ENCODE measurements at regions not wholly inside any gene's neighbourhood (a gene's known extent, or its start where the extent isn't known, plus 50 kb on each side); places are given as distances from the start of the nearest gene placed in this dataset.
"Not testable (repeated sequence)": the region's sequence is repeated elsewhere in the genome, so short reads cannot be mapped to it uniquely, and the experiment has no call there.

- Histone ChIP-seq H3K4me3 (no peak overlapping the region), H3K4me1 (replicated peaks in 1 of 2) (no peaks in the 10 kb centered on the region), H3K27ac (no peak overlapping the region)
- ATAC-seq (replicated peaks in 6 of 8): no peak
- 36 to 100% (median 96%) methylated on average over 1 to 5 of the region's 6 CpGs; no CpG with 5 or more reads in 1 of the 10 experiments for WGBS, 10 experiments
- in situ Hi-C loops (cut with MboI; ENCODE audit: low pct_unique_long_range_greater_than_20kb in 2 of 9, low sequenced_read_pairs in 9 of 9, unreplicated experiment in 9 of 9): no loop called here
These were observed 61.5 kb downstream of the PRSS23 start for GRCh38 chr11:86861810-86862209.

DNA sequence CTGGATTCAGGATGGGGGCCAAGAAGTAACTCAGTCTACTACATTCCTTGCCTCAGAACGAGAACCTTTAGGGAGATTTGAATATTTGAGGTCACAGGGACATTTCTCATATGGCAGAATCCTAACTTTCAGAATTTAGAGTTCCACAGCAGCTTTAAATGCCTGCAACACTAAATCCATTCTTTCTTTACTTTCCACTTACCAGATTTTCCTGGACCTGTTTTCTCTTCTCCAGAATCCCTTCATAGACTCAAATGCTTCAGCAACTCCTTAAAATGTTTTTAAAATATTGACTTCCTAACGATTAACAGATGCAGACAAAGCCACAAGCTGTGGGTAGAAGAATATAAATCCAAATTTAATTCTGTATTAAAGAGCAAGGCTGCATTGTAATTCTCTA is 63.1 kb downstream of the PRSS23 start:
- Histone ChIP-seq H3K27ac (no peak overlapping the region), H3K4me3 (no peak overlapping the region), H3K4me1 (replicated peaks in 1 of 2) (no peaks in the 10 kb centered on the region)
- in situ Hi-C loops (cut with MboI; ENCODE audit: low pct_unique_long_range_greater_than_20kb in 2 of 9, low sequenced_read_pairs in 9 of 9, unreplicated experiment in 9 of 9): no loop called here
- ATAC-seq (replicated peaks in 6 of 8): no peak
- 0 to 90% (median 4%) methylated on average over 1 to 2 of the region's 2 CpGs; no CpG with 5 or more reads in 2 of the 10 experiments for WGBS, 10 experiments

GRCh38 chr11:86865436-86865835 is 65.1 kb downstream of the PRSS23 start:
- in situ Hi-C loops (cut with MboI; ENCODE audit: low pct_unique_long_range_greater_than_20kb in 2 of 9, low sequenced_read_pairs in 9 of 9, unreplicated experiment in 9 of 9): no loop called here
- ATAC-seq (replicated peaks in 6 of 8): no peak
- 20 to 100% (median 80%) methylated on average over 1 of the region's 1 CpG; no CpG with 5 or more reads in 3 of the 10 experiments for WGBS, 10 experiments
- Histone ChIP-seq H3K27ac (no peak overlapping the region), H3K4me1 (replicated peaks in 1 of 2) (no peaks in the 10 kb centered on the region), H3K4me3 (no peak overlapping the region)

DNA sequence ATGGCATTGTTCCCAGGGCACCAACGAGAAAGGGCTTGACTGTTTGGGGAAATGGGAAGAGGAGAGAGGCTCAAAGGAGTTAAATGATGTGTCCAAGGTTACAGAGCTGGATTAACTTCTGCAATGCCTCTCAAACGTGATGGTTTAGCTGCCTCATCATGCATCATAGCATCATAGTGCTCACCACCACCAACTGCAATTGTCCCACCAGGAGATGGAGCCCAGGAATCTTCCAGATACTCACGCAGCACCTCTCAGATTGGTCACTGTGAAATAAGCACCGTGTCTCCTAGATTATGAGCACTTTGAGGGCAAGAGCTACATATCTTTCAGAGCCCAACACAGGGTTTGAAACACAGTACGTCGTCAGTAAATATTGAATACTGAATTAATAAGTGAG is 69.2 kb downstream of the PRSS23 start:
- WGBS, 10 experiments: 21 to 100% (median 63%) methylated on average over 2 to 6 of the region's 6 CpGs; no CpG with 5 or more reads in 3 of the 10 experiments
- ATAC-seq (replicated peaks in 6 of 8): peak in 2 of 8 experiments; percentile 25 to 42
- Histone ChIP-seq H3K4me3 (no peak overlapping the region), H3K27ac (no peak overlapping the region), H3K4me1 (replicated peaks in 1 of 2) (no peaks in the 10 kb centered on the region)
- in situ Hi-C loops (cut with MboI; ENCODE audit: low pct_unique_long_range_greater_than_20kb in 2 of 9, low sequenced_read_pairs in 9 of 9, unreplicated experiment in 9 of 9): no loop called here

DNA sequence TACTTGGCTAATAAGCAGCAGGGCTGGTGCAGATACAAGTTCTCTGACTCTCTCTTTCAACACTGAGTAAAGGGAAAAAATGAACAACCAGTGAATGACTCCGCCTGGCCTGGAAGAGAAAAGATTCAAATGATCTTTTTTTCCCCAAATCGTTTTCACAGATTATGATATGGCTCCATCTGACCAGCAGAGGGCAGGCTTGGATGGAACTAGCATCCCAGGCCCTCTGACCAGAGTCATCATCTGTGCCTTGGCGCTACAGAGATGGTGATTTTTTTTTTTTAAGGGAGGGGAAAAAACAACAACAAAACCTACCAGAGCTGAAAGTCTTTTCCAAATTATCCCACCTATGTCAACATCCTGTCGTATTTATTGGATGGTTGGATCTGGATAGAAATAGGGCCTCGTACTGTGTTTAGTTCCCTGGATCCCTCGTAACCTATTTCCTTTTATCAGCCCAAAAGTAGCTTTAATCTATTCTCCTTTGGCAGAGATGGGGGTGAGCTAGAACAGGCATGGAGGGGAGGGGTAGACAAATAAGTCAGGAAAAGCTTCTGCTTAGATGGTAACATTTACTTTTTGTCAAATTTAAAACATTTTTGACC is 69.7 kb downstream of the PRSS23 start:
- H3K27ac ChIP-seq: no peak overlapping the region
- in situ Hi-C loops (cut with MboI; ENCODE audit: low pct_unique_long_range_greater_than_20kb in 2 of 9, low sequenced_read_pairs in 9 of 9, unreplicated experiment in 9 of 9): loop anchor here in 1 of 9 experiments (10.0 kb wide), 1 partner anchor 55 kb away; no protein-coding TSS in a partner anchor
- no peaks in the 10 kb centered on the region for H3K4me1 ChIP-seq (replicated peaks in 1 of 2)
- no peak overlapping the region for H3K4me3 ChIP-seq
- peak; percentile 47 to 91 (median 60) for ATAC-seq (replicated peaks in 6 of 8)
- 23 to 66% (median 39%) methylated on average over 2 to 6 of the region's 6 CpGs; no CpG with 5 or more reads in 2 of the 10 experiments for WGBS, 10 experiments

DNA sequence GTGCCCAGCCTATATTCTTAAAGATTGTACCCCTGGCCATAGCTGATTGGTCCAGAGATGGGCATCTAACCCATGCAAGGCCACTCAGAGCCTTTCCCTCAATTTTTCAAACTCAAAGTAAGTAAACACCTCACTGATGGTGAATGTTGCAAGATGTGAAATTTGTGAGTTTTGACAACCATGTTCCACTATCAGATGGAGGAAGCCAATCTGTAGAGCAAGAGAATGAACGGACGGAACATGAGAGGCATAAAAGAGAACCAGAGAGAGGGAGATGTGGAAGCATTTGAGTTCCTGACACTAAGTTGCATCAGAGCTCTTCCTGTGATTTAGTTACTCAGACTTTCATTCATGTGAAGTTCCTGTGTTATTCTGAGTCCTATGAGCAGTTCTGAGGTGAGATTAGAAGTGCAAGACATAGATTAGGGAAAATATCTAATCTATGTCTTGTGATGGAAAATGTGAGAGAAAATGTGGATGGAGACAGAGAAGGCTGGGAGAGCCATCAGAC is 73.3 kb downstream of the PRSS23 start:
- no peak for ATAC-seq (replicated peaks in 6 of 8)
- in situ Hi-C loops (cut with MboI; ENCODE audit: low pct_unique_long_range_greater_than_20kb in 2 of 9, low sequenced_read_pairs in 9 of 9, unreplicated experiment in 9 of 9): loop anchor here in 1 of 9 experiments (10.0 kb wide), 1 partner anchor 51 kb away; no protein-coding TSS in a partner anchor
- 67 to 100% (median 100%) methylated on average over 1 to 2 of the region's 2 CpGs; no CpG with 5 or more reads in 5 of the 10 experiments for WGBS, 10 experiments
- no peak overlapping the region for H3K27ac ChIP-seq
- H3K4me1 ChIP-seq (replicated peaks in 1 of 2): no peaks in the 10 kb centered on the region
- no peak overlapping the region for H3K4me3 ChIP-seq

- 32 to 96% (median 71%) methylated on average over 2 to 6 of the region's 6 CpGs for WGBS, 10 experiments
- H3K4me3 ChIP-seq: no peak overlapping the region
- in situ Hi-C loops (cut with MboI; ENCODE audit: low pct_unique_long_range_greater_than_20kb in 2 of 9, low sequenced_read_pairs in 9 of 9, unreplicated experiment in 9 of 9): loop anchor here in 1 of 9 experiments (10.0 kb wide), 1 partner anchor 50 kb away; no protein-coding TSS in a partner anchor
- no peaks in the 10 kb centered on the region for H3K4me1 ChIP-seq (replicated peaks in 1 of 2)
- H3K27ac ChIP-seq: no peak overlapping the region
- peak in 2 of 8 experiments; percentile 69 to 81 for ATAC-seq (replicated peaks in 6 of 8)
These were observed 74.1 kb downstream of the PRSS23 start for GRCh38 chr11:86874304-86875056.

GRCh38 chr11:86876716-86877234 is 76.4 kb downstream of the PRSS23 start:
- Histone ChIP-seq H3K4me3 (no peak overlapping the region), H3K27ac (no peak overlapping the region), H3K4me1 (replicated peaks in 1 of 2) (no peaks in the 10 kb centered on the region)
- no peak for ATAC-seq (replicated peaks in 6 of 8)
- in situ Hi-C loops (cut with MboI; ENCODE audit: low pct_unique_long_range_greater_than_20kb in 2 of 9, low sequenced_read_pairs in 9 of 9, unreplicated experiment in 9 of 9): loop anchor here in 1 of 9 experiments (10.0 kb wide), 1 partner anchor 48 kb away; no protein-coding TSS in a partner anchor
- WGBS, 10 experiments: 55 to 100% (median 94%) methylated on average over 1 to 3 of the region's 3 CpGs

GRCh38 chr11:86877503-86877902 is 77.2 kb downstream of the PRSS23 start:
- Histone ChIP-seq H3K27ac (no peak overlapping the region), H3K4me1 (replicated peaks in 1 of 2) (no peaks in the 10 kb centered on the region), H3K4me3 (no peak overlapping the region)
- in situ Hi-C loops (cut with MboI; ENCODE audit: low pct_unique_long_range_greater_than_20kb in 2 of 9, low sequenced_read_pairs in 9 of 9, unreplicated experiment in 9 of 9): loop anchor here in 1 of 9 experiments (10.0 kb wide), 1 partner anchor 47 kb away; no protein-coding TSS in a partner anchor
- no peak for ATAC-seq (replicated peaks in 6 of 8)

DNA sequence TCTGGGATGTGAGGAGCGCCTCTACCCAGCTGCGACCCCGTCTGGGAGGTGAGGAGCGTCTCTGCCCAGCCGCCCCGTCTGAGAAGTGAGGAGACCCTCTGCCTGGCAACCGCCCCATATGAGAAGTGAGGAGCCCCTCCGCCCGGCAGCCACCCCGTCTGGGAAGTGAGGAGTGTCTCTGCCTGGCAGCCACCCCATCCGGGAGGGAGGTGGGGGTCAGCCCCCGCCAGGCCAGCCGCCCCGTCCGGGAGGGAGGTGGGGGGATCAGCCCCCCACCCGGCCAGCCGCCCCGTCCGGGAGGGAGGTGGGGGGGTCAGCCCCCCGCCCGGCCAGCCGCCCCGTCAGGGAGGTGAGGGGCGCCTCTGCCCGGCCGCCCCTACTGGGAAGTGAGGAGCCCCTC is 76.0 kb downstream of the FZD4 start:
- not testable (repeated sequence) for H3K4me3 ChIP-seq; ATAC-seq (replicated peaks in 6 of 8); H3K27ac ChIP-seq; H3K4me1 ChIP-seq (replicated peaks in 1 of 2)
- in situ Hi-C loops (cut with MboI; ENCODE audit: low pct_unique_long_range_greater_than_20kb in 2 of 9, low sequenced_read_pairs in 9 of 9, unreplicated experiment in 9 of 9): loop anchor here in 1 of 9 experiments (10.0 kb wide), 1 partner anchor 46 kb away; no protein-coding TSS in a partner anchor
- no CpG with 5 or more reads among the region's 26 CpGs for WGBS, 10 experiments

DNA sequence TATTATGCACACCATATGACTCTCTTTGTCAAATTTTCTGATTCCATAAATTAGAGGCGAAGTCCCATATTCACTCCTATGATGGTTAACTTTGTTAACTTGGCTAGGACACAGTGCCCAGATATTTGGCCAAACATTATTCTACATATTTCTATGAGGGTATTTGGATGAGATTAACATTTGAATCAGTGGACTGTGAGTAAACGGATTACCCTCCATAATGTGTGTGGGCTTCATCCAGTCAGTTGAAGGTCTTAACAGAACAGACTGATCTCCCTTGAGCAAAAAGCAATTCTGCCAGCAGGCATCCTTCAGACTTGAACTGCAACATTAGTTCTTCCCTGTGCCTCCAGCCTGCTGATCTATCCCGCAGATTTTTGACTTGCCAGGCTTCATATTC is 69.9 kb downstream of the FZD4 start:
- ATAC-seq (replicated peaks in 6 of 8): peak in 1 of 8 experiments; percentile 15
- in situ Hi-C loops (cut with MboI; ENCODE audit: low pct_unique_long_range_greater_than_20kb in 2 of 9, low sequenced_read_pairs in 9 of 9, unreplicated experiment in 9 of 9): no loop called here
- 50 to 100% (median 85%) methylated on average over 1 to 3 of the region's 3 CpGs for WGBS, 10 experiments

DNA sequence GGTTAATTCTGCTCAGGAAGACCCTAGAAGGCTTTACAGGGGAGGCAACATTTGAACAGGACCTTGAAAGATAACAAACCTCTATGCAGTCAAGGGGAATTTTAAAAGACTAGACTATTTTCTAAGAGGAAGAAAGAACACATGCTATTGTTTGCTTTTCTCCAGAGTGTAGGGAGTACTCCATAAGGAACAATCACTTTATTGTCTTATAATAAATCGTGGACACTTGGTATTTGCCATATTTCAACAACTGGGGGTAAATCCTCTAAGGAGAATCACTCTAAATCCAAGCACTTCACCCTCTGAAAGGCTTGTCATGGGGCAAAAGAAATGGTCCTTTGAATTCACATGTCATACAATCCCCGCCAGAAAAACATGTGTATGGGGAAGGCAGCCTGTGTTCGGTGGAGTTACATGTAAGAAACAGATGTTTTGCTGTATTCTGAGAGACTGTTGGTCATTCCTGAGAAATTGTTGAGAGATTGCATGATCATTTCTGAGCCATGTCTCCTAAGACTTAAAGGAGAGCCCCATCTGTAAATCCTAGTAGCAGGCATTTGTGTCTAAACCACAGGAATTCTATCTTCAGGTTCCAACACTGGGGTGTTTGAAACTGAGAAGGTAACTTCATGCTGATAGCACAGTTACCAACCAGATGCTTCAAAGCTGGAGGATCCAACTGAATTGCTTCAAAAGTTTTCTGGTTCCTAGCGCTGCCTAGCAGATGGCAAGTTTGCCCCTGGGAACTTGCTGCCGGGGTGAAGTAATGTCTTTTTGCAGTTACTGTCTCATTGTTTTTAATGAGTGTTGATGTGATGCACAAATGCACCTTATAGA is 66.8 kb downstream of the FZD4 start:
- in situ Hi-C loops (cut with MboI; ENCODE audit: low pct_unique_long_range_greater_than_20kb in 2 of 9, low sequenced_read_pairs in 9 of 9, unreplicated experiment in 9 of 9): no loop called here
- ATAC-seq (replicated peaks in 6 of 8): peak in 3 of 8 experiments; percentile 25 to 74 (median 30)
- 20 to 93% (median 46%) methylated on average over 1 to 4 of the region's 5 CpGs; no CpG with 5 or more reads in 1 of the 10 experiments for WGBS, 10 experiments
- Histone ChIP-seq H3K4me1 (replicated peaks in 1 of 2) (no peaks in the 10 kb centered on the region), H3K27ac (no peak overlapping the region), H3K4me3 (no peak overlapping the region)

More for the DNA sequence above, 69.9 kb downstream of the FZD4 start:
- H3K27ac ChIP-seq: no peak overlapping the region
- H3K4me3 ChIP-seq: no peak overlapping the region
- no peaks in the 10 kb centered on the region for H3K4me1 ChIP-seq (replicated peaks in 1 of 2)

Measured in motor neuron (in vitro differentiated cells).